Spleen (tissue), 11 donors: ENCODE measurements at regions not wholly inside any gene's neighbourhood (a gene's known extent, or its start where the extent isn't known, plus 50 kb on each side); places are given as distances from the start of the nearest gene placed in this dataset.

Source experiments
- DNase-seq: peaks from one replicate; pipeline ENCODE4 v3.0.0-alpha.2; 2020
- H3K27ac ChIP-seq, 8 donors: fragments of 200-600 bp; sonication (generic) in 7 of 8; 1 replicate in 4 of 8; 2 replicates in 4 of 8; pipeline versions ENCODE4 v1.5.0 to v1.8.0; 2016 to 2021; ENCODE audit warnings: inconsistent platforms in 4 of 8, mild to moderate bottlenecking in 4 of 8, moderate library complexity in 1 of 8
- H3K27me3 ChIP-seq, 7 donors: fragments of 200-600 bp; sonication (generic) in 6 of 7; replicated peaks in 1 of 7; 1 replicate in 4 of 7; 2 replicates in 3 of 7; pipeline versions ENCODE4 v1.5.0 to v1.8.0; 2016 to 2021; ENCODE audit warnings: inconsistent platforms in 3 of 7, mild to moderate bottlenecking in 1 of 7
- H3K36me3 ChIP-seq, 6 donors: fragments of 200-600 bp; sonication (generic) in 5 of 6; 1 replicate in 4 of 6; 2 replicates in 2 of 6; pipeline versions ENCODE4 v1.5.0 to v1.8.0; 2016 to 2021; ENCODE audit warnings: inconsistent platforms in 2 of 6
- H3K4me1 ChIP-seq, 6 donors: fragments of 200-600 bp; sonication (generic) in 5 of 6; 1 replicate in 3 of 6; 2 replicates in 3 of 6; pipeline versions ENCODE4 v1.5.0 to v1.8.0; 2016 to 2021; ENCODE audit warnings: inconsistent platforms in 3 of 6
- H3K4me3 ChIP-seq, 8 donors: fragments of 200-600 bp; sonication (generic) in 7 of 8; 1 replicate in 4 of 8; 2 replicates in 4 of 8; pipeline versions ENCODE4 v1.5.0 to v1.8.0; 2016 to 2021; ENCODE audit warnings: inconsistent platforms in 4 of 8, mild to moderate bottlenecking in 4 of 8, moderate library complexity in 2 of 8
- H3K9me3 ChIP-seq, 8 donors: fragments of 200-600 bp; sonication (generic) in 7 of 8; 1 replicate in 4 of 8; 2 replicates in 4 of 8; pipeline versions ENCODE4 v1.5.0 to v1.8.0; 2016 to 2021; ENCODE audit warnings: inconsistent platforms in 4 of 8
- POLR2A ChIP-seq, 3 donors: fragments of 450-650 bp; IDR thresholded peaks; one replicate each; pipeline ENCODE4 v1.5.1; 2017; ENCODE audit warnings: antibody characterized with exemption in 3 of 3, mild to moderate bottlenecking in 1 of 3
- POLR2AphosphoS5 ChIP-seq, 3 donors: sonication (generic); formaldehyde crosslinking; IDR thresholded peaks; one replicate each; pipeline ENCODE4 v1.5.1; 2017; ENCODE audit warnings: antibody characterized with exemption in 3 of 3
- WGBS, 5 donors: extraction: QIAGEN DNeasy Blood & Tissue Kit in 3 of 5; methylation state at CpG; one replicate each; pipeline versions ENCODE4 v1.1.5 to v1.1.7; 2013 to 2018; 5-methylcytosine and 5-hydroxymethylcytosine counted together
- intact Hi-C: fragments of 100-400 bp; cut with DNase I; formaldehyde crosslinking; loops from one replicate; pipeline ENCODE4 v1.15.0; 2023; ENCODE audit warnings: low total_unique reads
- TF ChIP-seq, protein P1 (sequence below), 11 experiments: fragments of 200-600 bp in 7 of 11; fragments of 450-650 bp in 4 of 11; sonication (generic) in 4 of 11; IDR thresholded peaks in 8 of 11; conservative IDR thresholded peaks in 3 of 11; 1 replicate in 7 of 11; 2 replicates in 4 of 11; pipeline versions ENCODE4 v1.4.0 to v1.8.0; 2016 to 2021; ENCODE audit warnings: antibody characterized with exemption in 11 of 11, inconsistent platforms in 4 of 11, mild to moderate bottlenecking in 1 of 11
- donor health status: healthy with polysubstance abuse.
- donor health status: DM: no; HTN: no; CAD: no; lungs with moderate emphysema.
- donor health status: DM: no; HTN: no; CAD: no.
- donor health status: Bipolar disorder and iron deficiency.
- donor health status: healthy.
- donor health status: DM: no; HTN: no; CAD: no.
- donor health status: DM: yes; HTN: yes; CAD: no.

DNA sequence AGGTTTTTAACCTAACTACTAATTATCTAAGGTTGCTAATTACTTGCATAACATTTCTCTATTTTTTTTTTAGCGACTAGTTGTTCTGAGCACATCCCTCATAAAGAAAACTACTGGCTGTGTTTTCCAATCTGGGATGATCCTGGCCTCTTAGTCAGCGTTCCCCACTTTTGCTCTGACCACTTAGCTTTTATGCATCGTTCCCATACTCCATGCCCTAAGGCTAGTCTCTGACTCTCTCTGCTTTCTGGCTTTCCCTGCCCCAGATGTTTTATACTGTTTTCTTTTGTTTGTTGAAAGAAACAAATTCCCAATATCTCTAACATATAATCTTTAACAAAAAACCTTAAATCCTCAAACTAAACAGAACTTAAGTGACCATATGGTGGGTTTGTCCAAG is 217.9 kb downstream of the SPATA31D1 start:
- peaks cover 0 to 26% (median 18%) of the 10 kb centered on the region in 8 donors for H3K9me3 ChIP-seq
- H3K27me3 ChIP-seq, result no peaks in the 10 kb centered on the region
- H3K27ac ChIP-seq, result no peak overlapping the region
- no peaks in the 10 kb centered on the region for H3K36me3 ChIP-seq
- no peak for TF ChIP-seq POLR2AphosphoS5 (IDR thresholded peaks at IDR 0.05)
- TF ChIP-seq POLR2A (IDR thresholded peaks at IDR 0.05), result no peak
- TF ChIP-seq, protein P1, sequence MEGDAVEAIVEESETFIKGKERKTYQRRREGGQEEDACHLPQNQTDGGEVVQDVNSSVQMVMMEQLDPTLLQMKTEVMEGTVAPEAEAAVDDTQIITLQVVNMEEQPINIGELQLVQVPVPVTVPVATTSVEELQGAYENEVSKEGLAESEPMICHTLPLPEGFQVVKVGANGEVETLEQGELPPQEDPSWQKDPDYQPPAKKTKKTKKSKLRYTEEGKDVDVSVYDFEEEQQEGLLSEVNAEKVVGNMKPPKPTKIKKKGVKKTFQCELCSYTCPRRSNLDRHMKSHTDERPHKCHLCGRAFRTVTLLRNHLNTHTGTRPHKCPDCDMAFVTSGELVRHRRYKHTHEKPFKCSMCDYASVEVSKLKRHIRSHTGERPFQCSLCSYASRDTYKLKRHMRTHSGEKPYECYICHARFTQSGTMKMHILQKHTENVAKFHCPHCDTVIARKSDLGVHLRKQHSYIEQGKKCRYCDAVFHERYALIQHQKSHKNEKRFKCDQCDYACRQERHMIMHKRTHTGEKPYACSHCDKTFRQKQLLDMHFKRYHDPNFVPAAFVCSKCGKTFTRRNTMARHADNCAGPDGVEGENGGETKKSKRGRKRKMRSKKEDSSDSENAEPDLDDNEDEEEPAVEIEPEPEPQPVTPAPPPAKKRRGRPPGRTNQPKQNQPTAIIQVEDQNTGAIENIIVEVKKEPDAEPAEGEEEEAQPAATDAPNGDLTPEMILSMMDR (IDR thresholded peaks at IDR 0.05 in 8 of 11, conservative IDR thresholded peaks at IDR 0.05 in 3 of 11), result no peak
- no peak overlapping the region for H3K4me3 ChIP-seq
- no peak for DNase-seq
- intact Hi-C loops, result no loop called here
- no peaks in the 10 kb centered on the region for H3K4me1 ChIP-seq
- 88 to 96% (median 90%) methylated on average over 3 of the region's 3 CpGs for WGBS, 5 donors

DNA sequence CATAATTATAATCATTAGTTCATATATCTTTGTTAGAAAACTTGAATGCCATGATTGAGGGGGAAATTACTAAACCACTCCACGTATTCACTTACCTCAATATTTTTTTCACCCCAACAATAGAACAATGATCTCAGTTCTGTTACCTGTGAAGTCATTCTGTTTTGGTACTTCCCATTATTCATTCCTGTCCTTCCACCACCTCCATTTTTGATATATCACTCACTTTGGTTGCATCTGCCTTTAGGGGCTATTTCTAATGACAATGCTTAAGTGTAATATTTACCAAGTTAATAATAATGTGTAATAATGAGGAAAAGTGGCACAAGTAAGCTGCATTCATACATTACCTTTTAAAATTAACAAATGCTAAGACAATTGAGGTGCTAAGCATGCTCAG is 218.4 kb downstream of the SPATA31D1 start:
- H3K36me3 ChIP-seq, result no peaks in the 10 kb centered on the region
- peaks cover 0 to 26% (median 18%) of the 10 kb centered on the region in 8 donors for H3K9me3 ChIP-seq
- TF ChIP-seq, protein P1 (IDR thresholded peaks at IDR 0.05 in 8 of 11, conservative IDR thresholded peaks at IDR 0.05 in 3 of 11), result no peak
- no peak for TF ChIP-seq POLR2A (IDR thresholded peaks at IDR 0.05)
- no peak for TF ChIP-seq POLR2AphosphoS5 (IDR thresholded peaks at IDR 0.05)
- intact Hi-C loops, result no loop called here
- no peaks in the 10 kb centered on the region for H3K4me1 ChIP-seq
- no peak overlapping the region for H3K27ac ChIP-seq
- no peaks in the 10 kb centered on the region for H3K27me3 ChIP-seq
- H3K4me3 ChIP-seq, result no peak overlapping the region
- DNase-seq, result no peak
- 65 to 86% (median 78%) methylated on average over 1 of the region's 1 CpG for WGBS, 5 donors

DNA sequence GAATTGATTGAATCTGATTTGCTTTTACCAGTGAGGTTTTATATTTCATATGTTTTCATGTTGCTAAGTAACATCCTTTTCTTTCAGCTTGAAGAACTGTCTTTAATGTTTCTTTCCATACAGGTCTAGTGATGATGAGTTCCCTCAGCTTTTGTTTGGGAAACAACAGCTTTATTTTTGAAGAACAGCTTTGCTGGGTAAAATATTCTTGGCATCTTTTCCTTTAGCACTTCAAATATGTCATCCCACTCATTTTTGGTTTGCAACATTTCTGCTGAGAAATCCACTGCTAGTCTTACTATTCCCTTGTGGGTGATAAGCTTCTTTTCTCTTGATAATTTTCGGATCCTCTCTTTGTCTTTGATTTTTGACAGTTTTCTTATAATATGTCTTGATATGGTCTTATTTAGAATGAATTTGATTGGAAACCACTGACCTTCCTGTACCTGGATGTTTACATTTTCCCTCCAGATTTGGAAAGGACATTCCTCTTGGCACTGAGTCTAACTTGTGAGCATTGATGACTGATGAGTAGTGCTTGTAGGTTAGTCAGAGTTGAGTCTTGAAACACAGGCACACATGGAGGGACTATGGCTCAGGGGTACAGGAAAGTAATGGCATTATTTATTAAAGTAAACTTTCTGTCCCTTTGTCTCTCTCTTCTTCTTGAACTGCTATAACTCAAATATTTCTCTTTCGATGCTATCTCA is 220.3 kb downstream of the SPATA31D1 start:
- H3K4me3 ChIP-seq, result no peak overlapping the region
- intact Hi-C loops, result no loop called here
- TF ChIP-seq POLR2AphosphoS5 (IDR thresholded peaks at IDR 0.05), result no peak
- TF ChIP-seq, protein P1 (IDR thresholded peaks at IDR 0.05 in 8 of 11, conservative IDR thresholded peaks at IDR 0.05 in 3 of 11), result no peak
- TF ChIP-seq POLR2A (IDR thresholded peaks at IDR 0.05), result no peak
- DNase-seq, result no peak
- H3K27ac ChIP-seq, result no peak overlapping the region
- H3K27me3 ChIP-seq, result no peaks in the 10 kb centered on the region
- no peaks in the 10 kb centered on the region for H3K36me3 ChIP-seq
- H3K4me1 ChIP-seq, result no peaks in the 10 kb centered on the region
- WGBS, 5 donors, result 83 to 96% (median 89%) methylated on average over 2 of the region's 2 CpGs
- H3K9me3 ChIP-seq, result peaks cover 0 to 35% (median 18%) of the 10 kb centered on the region in 8 donors

DNA sequence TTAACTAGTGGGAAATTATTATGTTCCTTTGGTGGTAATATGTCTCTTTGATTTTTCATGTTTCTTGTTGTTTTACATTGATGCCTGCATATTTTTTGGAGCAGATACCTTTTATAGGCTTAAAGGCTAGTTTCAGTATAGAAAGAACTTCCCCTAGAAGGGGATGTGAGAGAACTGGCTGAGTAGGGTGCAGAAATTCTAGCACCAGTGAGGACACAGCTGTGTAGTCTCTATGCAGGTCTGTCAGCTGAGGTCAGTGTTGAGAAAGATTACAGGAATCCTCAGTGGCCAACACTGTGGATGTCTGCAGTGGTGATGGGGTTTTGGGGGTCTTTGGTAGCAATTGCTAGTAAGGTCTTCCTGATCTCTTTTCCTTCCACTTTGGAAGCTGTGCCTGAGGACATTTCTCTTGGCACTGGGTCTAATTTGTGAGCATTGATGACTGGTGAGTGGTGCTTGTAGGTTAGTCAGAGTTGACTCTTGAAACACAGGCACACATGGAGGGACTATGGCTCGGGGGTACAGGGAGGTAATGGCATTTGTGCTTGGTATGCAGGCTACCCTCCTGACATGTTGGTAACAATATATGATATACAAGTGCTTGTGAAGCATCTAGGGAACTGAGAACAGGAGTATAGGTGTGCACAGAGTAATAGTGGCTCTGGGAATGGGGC is 221.4 kb downstream of the SPATA31D1 start:
- intact Hi-C loops, result no loop called here
- H3K9me3 ChIP-seq, result peaks cover 0 to 35% (median 18%) of the 10 kb centered on the region in 8 donors
- no peaks in the 10 kb centered on the region for H3K36me3 ChIP-seq
- TF ChIP-seq POLR2A (IDR thresholded peaks at IDR 0.05) (no peak), POLR2AphosphoS5 (IDR thresholded peaks at IDR 0.05) (no peak)
- TF ChIP-seq, protein P1 (IDR thresholded peaks at IDR 0.05 in 8 of 11, conservative IDR thresholded peaks at IDR 0.05 in 3 of 11), result no peak
- no peaks in the 10 kb centered on the region for H3K27me3 ChIP-seq
- DNase-seq, result no peak
- H3K4me3 ChIP-seq, result no peak overlapping the region
- 63 to 83% (median 67%) methylated on average over 1 of the region's 1 CpG for WGBS, 5 donors
- H3K27ac ChIP-seq, result no peak overlapping the region
- no peaks in the 10 kb centered on the region for H3K4me1 ChIP-seq
